WERI-Rb-1 (cell line): ENCODE measurements at regions not wholly inside any gene's neighbourhood (a gene's known extent, or its start where the extent isn't known, plus 50 kb on each side); places are given as distances from the start of the nearest gene placed in this dataset.

Source experiments
- DNase-seq: peaks from one replicate; pipeline ENCODE4 v3.0.0-alpha.2; 2020
- H3K27ac ChIP-seq: fragments of 250-450 bp; sonication (Bioruptor Pico); 2 replicates; pipeline ENCODE4 v1.5.1; 2020; ENCODE audit warnings: mild to moderate bottlenecking, moderate library complexity
- H3K27me3 ChIP-seq: fragments of 250-450 bp; sonication (Bioruptor Pico); 2 replicates; pipeline ENCODE4 v1.5.1; 2021; ENCODE audit warnings: mild to moderate bottlenecking, low read depth, moderate library complexity; ENCODE audit not compliant: insufficient read depth, severe bottlenecking
- H3K36me3 ChIP-seq: fragments of 250-450 bp; sonication (Bioruptor Pico); 2 replicates; pipeline ENCODE4 v1.5.1; 2020; ENCODE audit warnings: mild to moderate bottlenecking, moderate library complexity
- H3K4me3 ChIP-seq: 2 replicates; pipeline ENCODE4 v1.5.1; 2011; ENCODE audit warnings: low read depth, mild to moderate bottlenecking, control low read depth, low read length
- H3K9me3 ChIP-seq: fragments of 250-450 bp; sonication (Bioruptor Pico); 2 replicates; pipeline ENCODE4 v1.5.1; 2021; ENCODE audit warnings: mild to moderate bottlenecking, moderate library complexity; ENCODE audit not compliant: severe bottlenecking
- TF ChIP-seq, protein P1 (sequence below): IDR thresholded peaks from 2 replicates; pipeline ENCODE4 v1.5.1; 2011; ENCODE audit warnings: low read depth, mild to moderate bottlenecking, control low read depth, inconsistent platforms, low read length

DNA sequence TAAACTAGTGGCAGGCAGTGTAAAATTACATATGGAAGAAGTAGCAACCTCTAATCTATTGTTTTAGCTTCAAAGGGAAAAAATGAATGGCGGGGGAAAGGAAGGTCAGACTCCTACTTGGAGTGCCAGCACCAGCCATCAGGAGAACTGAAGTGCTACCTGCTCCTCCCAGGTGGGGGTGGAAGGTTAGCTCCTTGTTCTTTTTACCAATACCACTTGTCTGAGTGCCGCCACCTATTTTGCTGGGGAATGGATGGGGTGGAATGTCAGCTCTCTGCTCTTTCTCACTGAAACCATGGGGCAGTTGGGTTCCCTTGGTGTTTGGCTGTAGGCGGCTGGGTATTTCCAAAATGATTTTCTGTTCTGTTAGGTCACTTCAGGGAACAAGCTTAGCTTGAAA is 428.7 kb upstream of the EPHA3 start:
- Histone ChIP-seq H3K27me3 (no peaks in the 10 kb centered on the region), H3K4me3 (no peak overlapping the region), H3K27ac (no peak overlapping the region), H3K9me3 (no peaks in the 10 kb centered on the region), H3K36me3 (no peaks in the 10 kb centered on the region)
- no peak for DNase-seq
- TF ChIP-seq, protein P1, sequence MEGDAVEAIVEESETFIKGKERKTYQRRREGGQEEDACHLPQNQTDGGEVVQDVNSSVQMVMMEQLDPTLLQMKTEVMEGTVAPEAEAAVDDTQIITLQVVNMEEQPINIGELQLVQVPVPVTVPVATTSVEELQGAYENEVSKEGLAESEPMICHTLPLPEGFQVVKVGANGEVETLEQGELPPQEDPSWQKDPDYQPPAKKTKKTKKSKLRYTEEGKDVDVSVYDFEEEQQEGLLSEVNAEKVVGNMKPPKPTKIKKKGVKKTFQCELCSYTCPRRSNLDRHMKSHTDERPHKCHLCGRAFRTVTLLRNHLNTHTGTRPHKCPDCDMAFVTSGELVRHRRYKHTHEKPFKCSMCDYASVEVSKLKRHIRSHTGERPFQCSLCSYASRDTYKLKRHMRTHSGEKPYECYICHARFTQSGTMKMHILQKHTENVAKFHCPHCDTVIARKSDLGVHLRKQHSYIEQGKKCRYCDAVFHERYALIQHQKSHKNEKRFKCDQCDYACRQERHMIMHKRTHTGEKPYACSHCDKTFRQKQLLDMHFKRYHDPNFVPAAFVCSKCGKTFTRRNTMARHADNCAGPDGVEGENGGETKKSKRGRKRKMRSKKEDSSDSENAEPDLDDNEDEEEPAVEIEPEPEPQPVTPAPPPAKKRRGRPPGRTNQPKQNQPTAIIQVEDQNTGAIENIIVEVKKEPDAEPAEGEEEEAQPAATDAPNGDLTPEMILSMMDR, result no peak

DNA sequence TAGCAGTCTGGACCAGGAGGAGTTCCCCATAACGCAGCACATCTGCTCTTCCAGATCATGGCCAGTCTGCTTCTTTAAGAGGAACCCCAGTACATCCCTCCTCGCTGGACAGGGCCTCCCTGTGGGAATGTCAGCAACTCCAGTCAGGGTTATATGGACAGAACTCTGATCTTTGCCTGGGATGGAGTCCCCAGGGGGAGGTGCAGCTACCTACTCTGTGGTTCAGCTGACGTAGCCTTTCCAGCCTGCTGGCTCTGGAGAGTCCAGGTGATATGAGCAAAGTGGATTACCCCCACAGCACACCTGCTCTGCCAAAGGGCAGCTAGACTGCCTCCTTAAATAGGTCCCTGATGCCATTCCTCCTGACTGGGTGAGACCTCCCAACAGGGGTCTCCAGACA is 417.1 kb upstream of the EPHA3 start:
- TF ChIP-seq, protein P1, result no peak
- no peaks in the 10 kb centered on the region for H3K27me3 ChIP-seq
- H3K4me3 ChIP-seq, result no peak overlapping the region
- H3K36me3 ChIP-seq, result no peaks in the 10 kb centered on the region
- no peak for DNase-seq
- H3K27ac ChIP-seq, result no peak overlapping the region
- H3K9me3 ChIP-seq, result no peaks in the 10 kb centered on the region

DNA sequence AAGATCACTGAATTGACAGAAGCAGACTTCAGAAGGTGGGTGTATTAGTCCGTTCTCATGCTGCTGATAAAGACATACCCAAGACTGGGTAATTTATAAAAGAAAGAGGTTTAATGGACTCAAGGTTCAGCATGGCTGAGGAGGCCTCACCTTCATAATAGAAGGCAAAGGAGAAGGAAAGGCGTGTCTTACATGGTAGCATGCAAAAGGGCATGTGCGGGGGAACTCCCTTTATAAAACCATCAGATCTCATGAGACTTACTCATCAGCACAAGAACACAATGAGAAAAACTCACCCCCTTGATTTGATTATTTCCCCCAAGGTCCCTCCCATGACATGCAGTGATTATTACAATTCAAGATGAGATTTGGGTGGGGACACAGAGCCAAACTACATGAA is 416.3 kb upstream of the EPHA3 start:
- H3K4me3 ChIP-seq, result no peak overlapping the region
- DNase-seq, result no peak
- TF ChIP-seq, protein P1, result no peak
- no peaks in the 10 kb centered on the region for H3K9me3 ChIP-seq
- H3K27me3 ChIP-seq, result no peaks in the 10 kb centered on the region
- H3K27ac ChIP-seq, result no peak overlapping the region
- no peaks in the 10 kb centered on the region for H3K36me3 ChIP-seq

DNA sequence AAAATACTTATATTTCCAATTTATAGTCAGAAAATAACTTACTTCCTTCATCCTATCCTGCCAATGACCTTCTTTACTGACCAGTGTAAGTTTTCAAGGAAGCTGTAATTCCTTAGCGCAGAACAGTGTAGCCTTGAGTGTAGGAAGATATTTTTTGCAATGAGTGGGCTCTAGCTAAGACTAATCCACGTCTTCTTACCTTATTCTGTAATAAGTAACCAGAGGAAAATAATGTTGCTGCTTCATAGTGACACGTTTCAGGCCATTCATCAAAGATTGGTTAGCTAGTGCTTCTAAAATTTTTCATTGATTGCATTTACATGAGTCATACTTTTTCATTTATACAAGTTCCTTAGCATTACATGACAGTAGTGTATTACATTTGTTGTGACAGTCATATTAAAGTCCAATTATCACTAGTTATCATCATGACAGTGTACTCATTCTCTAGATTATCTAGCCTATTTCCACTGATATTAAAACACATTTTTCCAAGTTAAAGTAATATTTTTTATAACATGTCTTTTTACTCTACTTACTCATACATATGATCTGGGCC is 403.8 kb upstream of the EPHA3 start:
- TF ChIP-seq, protein P1, result no peak

DNA sequence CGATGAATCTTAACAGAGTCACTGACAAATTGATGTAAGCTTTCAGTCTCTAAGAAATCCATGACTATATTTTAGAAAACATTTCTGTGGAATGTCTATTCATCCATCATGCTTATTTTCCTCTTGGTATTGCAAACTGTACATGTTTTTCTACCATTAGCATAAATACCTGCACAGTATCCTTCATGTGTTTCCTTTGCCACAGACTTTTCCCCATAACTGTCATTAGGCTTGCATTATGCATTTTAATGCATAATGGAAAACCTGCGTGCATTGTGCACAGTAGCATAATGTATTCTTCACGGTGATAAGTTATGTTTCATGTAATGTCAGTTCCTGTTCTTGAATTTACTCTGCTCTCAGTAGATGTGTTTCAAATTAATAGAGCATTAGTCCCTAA is 403.1 kb upstream of the EPHA3 start:
- no peaks in the 10 kb centered on the region for H3K27me3 ChIP-seq
- H3K9me3 ChIP-seq, result no peaks in the 10 kb centered on the region
- no peak for DNase-seq
- TF ChIP-seq, protein P1, result no peak
- no peak overlapping the region for H3K4me3 ChIP-seq
- no peak overlapping the region for H3K27ac ChIP-seq
- H3K36me3 ChIP-seq, result no peaks in the 10 kb centered on the region

More for the DNA sequence above, 403.8 kb upstream of the EPHA3 start:
- Histone ChIP-seq H3K27me3 (no peaks in the 10 kb centered on the region), H3K27ac (no peak overlapping the region), H3K36me3 (no peaks in the 10 kb centered on the region), H3K4me3 (no peak overlapping the region), H3K9me3 (no peaks in the 10 kb centered on the region)
- DNase-seq, result no peak

DNA sequence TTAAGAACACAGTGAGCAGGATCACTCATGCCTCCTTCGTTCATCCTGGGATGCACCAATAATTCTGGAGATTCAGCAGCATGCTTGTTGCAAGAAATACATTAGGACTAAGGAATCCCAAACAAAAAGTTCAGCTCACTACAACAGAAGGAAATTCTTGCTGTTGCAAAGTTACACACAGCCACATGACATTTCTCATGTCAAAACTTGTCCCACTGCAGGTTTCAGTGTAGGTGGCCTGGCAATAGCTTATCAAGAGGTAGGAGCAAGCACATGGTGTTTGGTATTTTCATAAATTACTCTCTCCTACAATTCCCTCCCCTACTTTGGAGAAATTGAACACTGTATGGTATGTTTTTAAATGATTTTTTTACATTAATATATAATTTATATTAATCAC is 399.6 kb upstream of the EPHA3 start:
- H3K4me3 ChIP-seq, result no peak overlapping the region
- no peak for DNase-seq
- no peaks in the 10 kb centered on the region for H3K36me3 ChIP-seq
- no peaks in the 10 kb centered on the region for H3K27me3 ChIP-seq
- H3K27ac ChIP-seq, result no peak overlapping the region
- H3K9me3 ChIP-seq, result no peaks in the 10 kb centered on the region
- TF ChIP-seq, protein P1, result no peak
